ENCODE measurements at regions not wholly inside any gene's neighbourhood (a gene's known extent, or its start where the extent isn't known, plus 50 kb on each side); places are given as distances from the start of the nearest gene placed in this dataset.
A peak's percentile ranks its signal among the peaks of the same experiment; 100 is the strongest.

- H3K27ac ChIP-seq: peak overlapping the region; percentile 39
- DNase-seq (ENCODE audit: low read depth, low spot score): no peak
These were observed 91.0 kb downstream of the UNC5CL start for GRCh38 chr6:40947876-40948526.

- H3K27ac ChIP-seq: no peak overlapping the region
- DNase-seq (ENCODE audit: low read depth, low spot score): no peak
These were observed 92.2 kb downstream of the UNC5CL start for GRCh38 chr6:40946738-40947301.

- H3K27ac ChIP-seq: peak overlapping the region; percentile 55
- no peak for DNase-seq (ENCODE audit: low read depth, low spot score)
These were observed 101.5 kb downstream of the UNC5CL start for GRCh38 chr6:40937491-40937890.

- H3K27ac ChIP-seq: peak overlapping the region; percentile 55
- DNase-seq (ENCODE audit: low read depth, low spot score): peak; percentile 78
These were observed 102.2 kb downstream of the UNC5CL start for GRCh38 chr6:40936818-40937251.

GRCh38 chr6:40933864-40934263, 105.2 kb downstream of the UNC5CL start:
- H3K27ac ChIP-seq: no peak overlapping the region
- no peak for DNase-seq (ENCODE audit: low read depth, low spot score)

GRCh38 chr6:40932953-40933352, 106.1 kb downstream of the UNC5CL start:
- DNase-seq (ENCODE audit: low read depth, low spot score): no peak
- H3K27ac ChIP-seq: no peak overlapping the region

- DNase-seq (ENCODE audit: low read depth, low spot score): no peak
- peak overlapping the region; percentile 11 for H3K27ac ChIP-seq
These were observed 106.7 kb downstream of the UNC5CL start for GRCh38 chr6:40932366-40932765.

GRCh38 chr6:40931931-40932330, 107.1 kb downstream of the UNC5CL start:
- H3K27ac ChIP-seq: peak overlapping the region; percentile 11

GRCh38 chr6:40930555-40930954, 108.5 kb downstream of the UNC5CL start:
- no peak overlapping the region for H3K27ac ChIP-seq
- DNase-seq (ENCODE audit: low read depth, low spot score): no peak

More at GRCh38 chr6:40931931-40932330, 107.1 kb downstream of the UNC5CL start:
- no peak for DNase-seq (ENCODE audit: low read depth, low spot score)

GRCh38 chr6:40930045-40930444, 109.0 kb downstream of the UNC5CL start:
- DNase-seq (ENCODE audit: low read depth, low spot score): no peak
- H3K27ac ChIP-seq: no peak overlapping the region

- no peak overlapping the region for H3K27ac ChIP-seq
- DNase-seq (ENCODE audit: low read depth, low spot score): no peak
These were observed 109.8 kb downstream of the UNC5CL start for GRCh38 chr6:40929176-40929575.

- no peak for DNase-seq (ENCODE audit: low read depth, low spot score)
- H3K27ac ChIP-seq: no peak overlapping the region
These were observed 110.3 kb downstream of the UNC5CL start for GRCh38 chr6:40928763-40929162.

GRCh38 chr6:40928307-40928706, 110.7 kb downstream of the UNC5CL start:
- no peak for DNase-seq (ENCODE audit: low read depth, low spot score)
- no peak overlapping the region for H3K27ac ChIP-seq

- DNase-seq (ENCODE audit: low read depth, low spot score): no peak
- H3K27ac ChIP-seq: no peak overlapping the region
These were observed 113.7 kb downstream of the UNC5CL start for GRCh38 chr6:40925341-40925740.

- no peak for DNase-seq (ENCODE audit: low read depth, low spot score)
These were observed 114.2 kb downstream of the UNC5CL start for GRCh38 chr6:40924839-40925238.

GRCh38 chr6:40923880-40924279, 115.1 kb downstream of the UNC5CL start:
- no peak overlapping the region for H3K27ac ChIP-seq
- DNase-seq (ENCODE audit: low read depth, low spot score): no peak

More at GRCh38 chr6:40924839-40925238, 114.2 kb downstream of the UNC5CL start:
- H3K27ac ChIP-seq: no peak overlapping the region

- DNase-seq (ENCODE audit: low read depth, low spot score): no peak
- H3K27ac ChIP-seq: no peak overlapping the region
These were observed 115.7 kb downstream of the UNC5CL start for GRCh38 chr6:40923326-40923725.

GRCh38 chr6:40922281-40922680, 116.7 kb downstream of the UNC5CL start:
- H3K27ac ChIP-seq: no peak overlapping the region
- no peak for DNase-seq (ENCODE audit: low read depth, low spot score)

GRCh38 chr6:40918040-40918651, 120.9 kb downstream of the UNC5CL start:
- no peak for DNase-seq (ENCODE audit: low read depth, low spot score)
- no peak overlapping the region for H3K27ac ChIP-seq

- H3K27ac ChIP-seq: no peak overlapping the region
- no peak for DNase-seq (ENCODE audit: low read depth, low spot score)
These were observed 121.4 kb downstream of the UNC5CL start for GRCh38 chr6:40917603-40918002.

- no peak for DNase-seq (ENCODE audit: low read depth, low spot score)
- no peak overlapping the region for H3K27ac ChIP-seq
These were observed 122.2 kb downstream of the UNC5CL start for GRCh38 chr6:40916845-40917244.

GRCh38 chr6:40915165-40915564, 123.9 kb downstream of the UNC5CL start:
- no peak for DNase-seq (ENCODE audit: low read depth, low spot score)
- no peak overlapping the region for H3K27ac ChIP-seq
